C1 segment of cervical spinal cord (tissue), 14 donors: ENCODE measurements at regions not wholly inside any gene's neighbourhood (a gene's known extent, or its start where the extent isn't known, plus 50 kb on each side); places are given as distances from the start of the nearest gene placed in this dataset.
"Not testable (repeated sequence)": the region's sequence is repeated elsewhere in the genome, so short reads cannot be mapped to it uniquely, and the experiment has no call there.

Experiments used
- DNase-seq, 14 donors: peaks; one replicate each; lab custom pipeline; 2025; lab: John Stamatoyannopoulos, UW

DNA sequence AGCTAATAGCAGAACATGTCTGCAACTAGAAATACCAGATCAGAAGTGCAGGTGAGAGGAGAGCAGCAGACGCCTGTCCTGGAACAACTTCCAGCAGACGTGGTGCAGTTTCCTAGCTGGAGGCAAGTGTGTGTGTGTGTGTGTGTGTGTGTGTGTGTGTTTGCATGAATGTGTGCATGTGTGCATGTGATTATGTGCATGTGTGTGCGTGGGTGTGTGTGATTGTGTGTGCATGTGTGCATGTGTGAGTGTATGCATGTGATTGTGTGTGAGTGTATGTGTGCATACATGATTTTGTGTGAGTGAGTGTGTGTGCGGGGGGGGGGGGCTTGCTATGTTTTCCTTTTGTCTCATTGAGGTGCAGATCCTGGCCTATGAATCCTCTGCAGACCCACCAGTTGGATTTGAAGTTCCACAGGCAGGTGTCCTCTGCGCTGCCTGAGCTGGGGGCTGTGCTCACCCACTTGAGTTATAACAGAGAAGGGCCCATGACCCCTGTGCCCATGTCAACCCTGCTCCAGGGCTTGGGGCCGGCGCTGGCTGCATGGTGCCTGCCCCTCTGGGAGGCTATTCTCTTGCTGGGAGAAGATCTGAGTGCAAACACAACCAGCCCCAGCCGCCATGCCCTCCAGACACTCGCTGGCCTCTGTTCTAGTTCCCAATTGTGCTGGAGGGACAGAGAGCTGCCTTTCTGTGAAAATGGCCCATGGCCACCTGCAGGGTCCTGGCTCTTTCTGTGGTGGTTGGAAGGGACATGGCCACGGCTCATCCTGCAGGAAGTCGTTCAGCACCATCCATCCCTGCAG is 821.3 kb downstream of the BRD1 start:
- no peak for DNase-seq

DNA sequence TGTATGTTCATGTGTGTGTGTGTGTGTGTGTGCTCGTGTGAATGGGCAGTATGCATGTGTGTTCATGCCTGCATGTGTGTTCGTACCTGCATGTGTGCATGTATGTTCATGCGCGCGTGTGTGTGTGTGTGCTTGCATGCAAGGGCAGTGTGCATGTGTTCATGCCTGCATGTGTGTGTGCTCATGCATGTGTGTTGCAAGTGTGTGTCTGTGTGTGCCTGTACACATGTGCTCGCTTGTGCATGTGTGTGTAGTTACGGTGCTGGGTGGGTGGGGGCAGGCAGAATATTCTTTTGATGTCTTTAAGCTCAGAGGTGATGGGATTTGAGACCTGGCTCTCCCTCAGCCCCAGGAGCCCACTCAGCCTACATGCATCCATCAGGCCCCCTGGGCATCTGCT is 822.1 kb downstream of the BRD1 start:
- DNase-seq: no peak

- DNase-seq: no peak
Observed at GRCh38 chr22:49004484-49005399, 822.9 kb downstream of the BRD1 start.

- DNase-seq: not testable (repeated sequence)
Observed at GRCh38 chr22:48997605-48998004, 830.1 kb downstream of the BRD1 start.

GRCh38 chr22:48993655-48994054 is 834.0 kb downstream of the BRD1 start:
- no peak for DNase-seq

DNA sequence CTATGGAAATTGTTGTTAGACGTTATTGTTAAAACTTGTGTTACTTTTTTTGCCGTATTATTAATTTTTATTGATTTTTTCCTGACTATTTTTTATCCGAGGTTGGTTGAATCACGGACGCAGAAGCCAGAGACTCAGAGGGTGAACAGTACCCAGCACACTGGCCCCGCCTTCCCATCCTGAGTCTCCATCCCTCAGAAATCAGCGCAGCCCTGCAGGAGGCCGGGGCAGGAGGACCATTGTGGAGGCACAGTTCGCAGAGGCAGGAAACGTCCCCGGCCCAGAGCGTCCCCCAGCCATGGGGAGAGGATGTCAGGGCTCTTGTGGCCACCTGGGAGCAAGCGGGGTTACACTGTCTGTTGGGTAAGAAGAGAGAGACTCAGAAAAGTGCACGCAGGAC is 843.0 kb downstream of the BRD1 start:
- DNase-seq: no peak

GRCh38 chr22:48982321-48982905 is 845.3 kb downstream of the BRD1 start:
- DNase-seq: no peak

- DNase-seq: no peak
Observed at GRCh38 chr22:48981371-48982061, 846.2 kb downstream of the BRD1 start.

DNA sequence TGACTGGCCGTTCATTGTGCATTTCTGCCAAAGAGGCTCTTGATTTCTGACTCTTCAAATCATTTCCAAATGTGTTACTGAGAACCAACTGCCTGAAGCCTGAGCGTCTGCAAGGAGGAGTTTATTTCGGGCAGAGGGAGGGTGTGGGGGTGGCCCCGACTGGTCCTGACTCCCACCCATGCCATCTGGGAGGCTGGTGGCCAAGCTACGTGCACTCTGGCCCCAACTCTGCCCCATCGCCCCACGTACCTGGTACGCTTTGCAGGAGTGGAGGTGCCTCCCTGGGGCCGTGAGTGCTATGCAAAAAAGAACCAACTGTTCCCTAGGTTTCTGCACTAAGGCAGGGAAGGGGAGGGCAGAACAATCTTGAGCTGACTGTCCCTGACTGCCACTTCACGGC is 846.8 kb downstream of the BRD1 start:
- DNase-seq: no peak

GRCh38 chr22:48980409-48980808 is 847.3 kb downstream of the BRD1 start:
- DNase-seq: no peak

DNA sequence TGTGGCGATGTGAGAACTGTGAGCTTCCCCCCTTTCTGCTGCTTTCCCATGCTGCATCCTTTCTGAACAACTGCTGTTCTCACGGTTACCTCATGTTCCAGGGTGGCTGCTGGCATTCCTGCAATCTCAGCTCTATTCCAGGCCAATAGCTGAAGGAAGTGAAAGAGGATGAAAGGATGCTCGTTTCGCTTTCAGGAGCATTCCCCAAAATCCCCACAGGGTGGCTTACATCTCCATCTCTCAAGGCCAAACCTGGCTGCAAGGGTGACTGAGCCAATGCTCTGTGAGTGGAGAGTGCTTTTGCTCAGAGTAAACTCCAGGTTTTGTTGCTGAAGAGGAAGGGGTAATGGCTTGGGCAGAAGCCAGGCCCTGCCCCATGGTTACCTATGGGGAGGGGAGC is 848.2 kb downstream of the BRD1 start:
- DNase-seq: no peak

DNA sequence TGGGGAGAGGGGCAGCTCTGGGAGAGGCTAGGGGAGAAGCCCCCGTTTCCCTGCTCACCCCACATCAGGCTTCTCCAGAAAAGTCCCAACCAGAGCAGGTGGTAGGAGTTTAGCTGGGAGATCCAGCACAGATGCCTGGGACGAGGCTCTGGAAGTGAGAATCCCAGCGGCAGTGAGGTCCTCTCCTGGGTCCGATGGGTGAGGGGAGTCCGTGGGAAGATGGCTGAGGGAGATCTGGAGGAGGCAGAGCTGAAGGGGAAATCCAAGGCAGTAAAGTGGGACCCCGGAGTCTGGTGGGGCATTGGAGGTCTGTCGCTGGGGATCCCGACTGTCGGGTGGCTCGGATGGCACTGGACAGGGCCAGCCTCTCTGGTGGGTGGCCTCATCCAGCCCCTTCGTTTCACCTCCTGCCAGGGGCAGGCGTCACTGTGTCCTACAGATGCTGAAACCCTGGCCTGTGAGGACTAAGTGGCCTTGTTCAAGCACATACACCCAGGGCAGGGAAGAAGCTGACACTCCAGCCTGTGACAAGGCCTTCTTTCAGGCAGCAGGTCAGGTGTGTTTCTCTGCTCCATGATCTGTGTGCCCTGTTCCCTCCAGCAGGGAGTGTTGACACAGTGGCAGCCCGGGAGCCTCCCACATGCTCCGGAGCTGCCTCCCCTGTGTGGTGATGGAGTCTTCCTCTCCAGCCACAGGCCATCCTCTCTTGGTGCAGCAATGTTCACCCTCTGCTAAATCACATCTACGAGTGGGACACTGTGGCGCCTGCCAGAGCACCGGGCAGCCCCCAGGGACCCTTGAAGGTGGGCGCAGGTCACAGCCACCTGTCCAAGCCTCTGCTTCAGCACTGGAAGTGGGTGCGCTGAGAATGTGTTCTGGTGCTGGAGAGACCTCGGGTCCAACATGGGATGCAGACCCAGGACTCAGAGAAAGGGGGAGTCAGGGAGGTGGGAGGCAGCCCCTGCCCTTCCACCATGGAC is 850.8 kb downstream of the BRD1 start:
- DNase-seq: no peak

GRCh38 chr22:48975886-48976285 is 851.8 kb downstream of the BRD1 start:
- no peak for DNase-seq

DNA sequence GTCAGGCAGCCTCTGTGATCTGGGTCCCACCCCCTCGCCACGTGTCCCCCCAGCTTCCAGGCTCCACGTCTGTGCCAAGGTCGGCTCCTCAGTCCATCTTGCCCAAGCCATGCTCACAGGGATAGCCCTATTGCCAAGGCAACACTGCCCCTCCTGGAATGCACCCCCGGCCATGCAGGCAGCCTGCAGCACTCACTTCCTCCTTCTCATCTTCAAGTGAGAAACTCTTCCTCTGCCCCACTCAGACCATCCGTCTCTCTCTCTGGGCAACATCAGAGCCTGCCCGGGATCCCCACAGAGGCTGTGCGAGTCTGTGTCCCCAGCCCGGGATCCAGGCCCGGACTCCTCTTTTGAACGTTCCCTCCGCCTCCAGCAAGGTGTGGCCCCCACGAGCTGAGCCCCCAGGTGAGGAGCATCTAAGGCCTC is 852.3 kb downstream of the BRD1 start:
- DNase-seq: no peak

GRCh38 chr22:48974443-48975315 is 853.0 kb downstream of the BRD1 start:
- no peak for DNase-seq

DNA sequence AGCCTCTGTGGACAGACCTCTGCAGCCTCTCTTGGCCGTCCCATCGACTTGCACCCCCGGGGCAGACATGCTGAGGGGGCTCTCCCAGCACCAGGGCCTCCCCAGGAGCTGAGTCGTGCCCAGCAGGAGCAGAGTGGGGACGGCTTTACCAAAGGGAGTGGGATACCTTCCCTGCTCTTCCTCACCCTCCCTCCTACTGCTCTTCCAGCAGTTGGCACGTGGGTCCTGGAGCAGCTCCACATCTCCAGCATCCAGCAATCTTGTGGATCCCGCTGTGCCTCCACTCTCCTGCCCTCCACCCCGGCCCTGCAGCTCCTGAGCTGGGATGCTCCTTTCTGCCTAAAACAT is 854.0 kb downstream of the BRD1 start:
- no peak for DNase-seq

- DNase-seq: no peak
Observed at GRCh38 chr22:48972979-48973693, 854.5 kb downstream of the BRD1 start.

- no peak for DNase-seq
Observed at GRCh38 chr22:48968201-48968959, 859.3 kb downstream of the BRD1 start.
